SU-DHL-6 (cell line): ENCODE measurements at regions not wholly inside any gene's neighbourhood (a gene's known extent, or its start where the extent isn't known, plus 50 kb on each side); places are given as distances from the start of the nearest gene placed in this dataset.

Experiments used
- EZH2phosphoT487 ChIP-seq: fragments of 200-600 bp; sonication (generic), shearing (Covaris generic); conservative IDR thresholded peaks from 2 replicates; pipeline ENCODE4 v1.6.1; 2018; ENCODE audit warnings: mild to moderate bottlenecking, antibody characterized with exemption, low read length, moderate library complexity, mixed read lengths
- TF ChIP-seq, protein P1 (sequence below): fragments of 200-600 bp; sonication (generic); IDR thresholded peaks from one replicate; pipeline ENCODE4 v1.5.1; 2017; ENCODE audit warnings: antibody characterized with exemption, mild to moderate bottlenecking, low read length, moderate library complexity; ENCODE audit not compliant: insufficient read depth, poor library complexity, severe bottlenecking

DNA sequence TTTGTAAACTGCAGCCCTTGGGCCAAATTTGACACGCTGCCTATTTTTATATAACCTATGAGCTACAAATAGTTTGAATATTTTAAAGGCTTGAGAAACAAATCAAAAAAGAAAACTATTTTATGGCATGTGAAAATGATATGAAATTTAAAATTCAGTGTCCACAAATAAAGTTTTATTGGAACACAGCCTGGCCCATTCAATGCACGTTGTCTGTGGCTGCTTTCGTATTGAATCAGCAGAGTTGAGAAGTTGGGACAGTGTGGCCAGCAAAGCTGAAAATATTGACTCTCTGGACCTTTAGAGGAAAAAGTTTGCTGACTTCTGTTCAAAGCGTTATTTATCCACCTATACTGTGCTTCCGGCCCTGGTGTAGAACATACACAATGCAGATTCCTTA is 654.2 kb downstream of the MED13L start:
- TF ChIP-seq, protein P1, sequence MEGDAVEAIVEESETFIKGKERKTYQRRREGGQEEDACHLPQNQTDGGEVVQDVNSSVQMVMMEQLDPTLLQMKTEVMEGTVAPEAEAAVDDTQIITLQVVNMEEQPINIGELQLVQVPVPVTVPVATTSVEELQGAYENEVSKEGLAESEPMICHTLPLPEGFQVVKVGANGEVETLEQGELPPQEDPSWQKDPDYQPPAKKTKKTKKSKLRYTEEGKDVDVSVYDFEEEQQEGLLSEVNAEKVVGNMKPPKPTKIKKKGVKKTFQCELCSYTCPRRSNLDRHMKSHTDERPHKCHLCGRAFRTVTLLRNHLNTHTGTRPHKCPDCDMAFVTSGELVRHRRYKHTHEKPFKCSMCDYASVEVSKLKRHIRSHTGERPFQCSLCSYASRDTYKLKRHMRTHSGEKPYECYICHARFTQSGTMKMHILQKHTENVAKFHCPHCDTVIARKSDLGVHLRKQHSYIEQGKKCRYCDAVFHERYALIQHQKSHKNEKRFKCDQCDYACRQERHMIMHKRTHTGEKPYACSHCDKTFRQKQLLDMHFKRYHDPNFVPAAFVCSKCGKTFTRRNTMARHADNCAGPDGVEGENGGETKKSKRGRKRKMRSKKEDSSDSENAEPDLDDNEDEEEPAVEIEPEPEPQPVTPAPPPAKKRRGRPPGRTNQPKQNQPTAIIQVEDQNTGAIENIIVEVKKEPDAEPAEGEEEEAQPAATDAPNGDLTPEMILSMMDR = no peak
- no peak for TF ChIP-seq EZH2phosphoT487
